ENCODE measurements at regions not wholly inside any gene's neighbourhood (a gene's known extent, or its start where the extent isn't known, plus 50 kb on each side); places are given as distances from the start of the nearest gene placed in this dataset.

GRCh38 chr1:189185097-189185496 lies 1292.6 kb downstream of the BRINP3 start:
- TF ChIP-seq CTCF (IDR thresholded peaks at IDR 0.05) (no peak), EP300 (IDR thresholded peaks at IDR 0.05) (no peak), POLR2A (IDR thresholded peaks at IDR 0.05) (no peak)

Measured in sigmoid colon (tissue), 4 donors.